Left lung (tissue), 4 donors: ENCODE measurements at regions not wholly inside any gene's neighbourhood (a gene's known extent, or its start where the extent isn't known, plus 50 kb on each side); places are given as distances from the start of the nearest gene placed in this dataset.

ENCODE experiments used
- ATAC-seq: fragments of 200-7000 bp; cut with Tn5 transposase; one replicate; pipeline ENCODE4 v1.9.1; 2020; ENCODE audit warnings: moderate library complexity
- DNase-seq, 4 donors: peaks; one replicate each; pipeline ENCODE4 v3.0.0-alpha.2; 2013 to 2020
- H3K27ac ChIP-seq, 2 donors: fragments of 200-600 bp; sonication (generic) in 1 of 2; one replicate each; pipeline versions ENCODE4 v1.5.0 to v1.8.0; 2020 to 2021
- H3K27me3 ChIP-seq, 2 donors: fragments of 200-600 bp; sonication (generic) in 1 of 2; one replicate each; pipeline versions ENCODE4 v1.5.0 to v1.8.0; 2020 to 2021
- H3K36me3 ChIP-seq, 2 donors: fragments of 200-600 bp; sonication (generic) in 1 of 2; one replicate each; pipeline versions ENCODE4 v1.5.0 to v1.8.0; 2020 to 2021
- H3K4me1 ChIP-seq, 2 donors: fragments of 200-600 bp; one replicate each; pipeline ENCODE4 v1.8.0; 2021
- H3K4me3 ChIP-seq, 2 donors: fragments of 200-600 bp; sonication (generic) in 1 of 2; one replicate each; pipeline versions ENCODE4 v1.5.0 to v1.8.0; 2020 to 2021; ENCODE audit warnings: mild to moderate bottlenecking in 1 of 2
- H3K9me3 ChIP-seq, 2 donors: fragments of 200-600 bp; sonication (generic) in 1 of 2; one replicate each; pipeline versions ENCODE4 v1.5.0 to v1.8.0; 2020 to 2021
- intact Hi-C, 2 donors: fragments of 100-400 bp; cut with DNase I; formaldehyde crosslinking; loops; one replicate each; pipeline versions ENCODE4 v1.11.2 to v1.14.2; 2022
- TF ChIP-seq, protein P1 (sequence below), 2 donors: fragments of 200-600 bp; sonication (generic) in 1 of 2; IDR thresholded peaks; one replicate each; pipeline versions ENCODE4 v1.5.0 to v1.8.0; 2021; ENCODE audit warnings: antibody characterized with exemption in 2 of 2
- donor health status: DM: no; HTN: yes; CAD: no.
- donor health status: DM: no; HTN: no; CAD: no.

GRCh38 chr13:59236944-59237343 lies 926.8 kb downstream of the DIAPH3 start:
- no peak for DNase-seq
- no peak overlapping the region for H3K4me3 ChIP-seq

DNA sequence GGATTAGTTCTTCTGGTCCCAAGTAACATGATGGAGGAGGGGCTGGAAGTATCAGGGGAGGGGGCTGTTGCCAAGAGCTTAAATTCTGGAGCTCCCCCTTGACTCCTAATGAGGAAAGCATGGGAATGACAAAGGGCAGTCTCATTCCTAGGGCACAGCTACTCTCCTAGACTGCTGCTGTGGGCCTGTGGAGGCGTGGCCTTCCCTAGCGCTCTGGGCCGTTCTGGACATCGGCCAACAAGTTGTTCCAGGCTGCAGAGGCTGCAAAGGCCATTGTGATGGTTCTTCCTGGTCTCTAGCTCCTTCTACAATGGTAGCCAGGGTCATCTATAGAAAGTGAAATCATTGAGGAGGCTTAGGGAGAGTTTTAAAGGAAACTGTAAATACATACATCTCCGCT lies 916.6 kb downstream of the DIAPH3 start:
- Histone ChIP-seq H3K9me3 (no peaks in the 10 kb centered on the region), H3K4me1 (no peaks in the 10 kb centered on the region), H3K27me3 (no peaks in the 10 kb centered on the region), H3K4me3 (no peak overlapping the region), H3K36me3 (no peaks in the 10 kb centered on the region), H3K27ac (no peak overlapping the region)
- TF ChIP-seq, protein P1, sequence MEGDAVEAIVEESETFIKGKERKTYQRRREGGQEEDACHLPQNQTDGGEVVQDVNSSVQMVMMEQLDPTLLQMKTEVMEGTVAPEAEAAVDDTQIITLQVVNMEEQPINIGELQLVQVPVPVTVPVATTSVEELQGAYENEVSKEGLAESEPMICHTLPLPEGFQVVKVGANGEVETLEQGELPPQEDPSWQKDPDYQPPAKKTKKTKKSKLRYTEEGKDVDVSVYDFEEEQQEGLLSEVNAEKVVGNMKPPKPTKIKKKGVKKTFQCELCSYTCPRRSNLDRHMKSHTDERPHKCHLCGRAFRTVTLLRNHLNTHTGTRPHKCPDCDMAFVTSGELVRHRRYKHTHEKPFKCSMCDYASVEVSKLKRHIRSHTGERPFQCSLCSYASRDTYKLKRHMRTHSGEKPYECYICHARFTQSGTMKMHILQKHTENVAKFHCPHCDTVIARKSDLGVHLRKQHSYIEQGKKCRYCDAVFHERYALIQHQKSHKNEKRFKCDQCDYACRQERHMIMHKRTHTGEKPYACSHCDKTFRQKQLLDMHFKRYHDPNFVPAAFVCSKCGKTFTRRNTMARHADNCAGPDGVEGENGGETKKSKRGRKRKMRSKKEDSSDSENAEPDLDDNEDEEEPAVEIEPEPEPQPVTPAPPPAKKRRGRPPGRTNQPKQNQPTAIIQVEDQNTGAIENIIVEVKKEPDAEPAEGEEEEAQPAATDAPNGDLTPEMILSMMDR (IDR thresholded peaks at IDR 0.05), result no peak
- DNase-seq (peak in 1 of 4 donors; percentile 21), ATAC-seq (no peak)
- intact Hi-C loops, result no loop called here

More at GRCh38 chr13:59236944-59237343, 926.8 kb downstream of the DIAPH3 start:
- H3K9me3 ChIP-seq, result no peaks in the 10 kb centered on the region
- H3K27me3 ChIP-seq, result no peaks in the 10 kb centered on the region
- intact Hi-C loops, result no loop called here
- no peaks in the 10 kb centered on the region for H3K36me3 ChIP-seq
- H3K27ac ChIP-seq, result no peak overlapping the region
- TF ChIP-seq, protein P1 (IDR thresholded peaks at IDR 0.05), result no peak
- H3K4me1 ChIP-seq, result no peaks in the 10 kb centered on the region
- no peak for ATAC-seq

DNA sequence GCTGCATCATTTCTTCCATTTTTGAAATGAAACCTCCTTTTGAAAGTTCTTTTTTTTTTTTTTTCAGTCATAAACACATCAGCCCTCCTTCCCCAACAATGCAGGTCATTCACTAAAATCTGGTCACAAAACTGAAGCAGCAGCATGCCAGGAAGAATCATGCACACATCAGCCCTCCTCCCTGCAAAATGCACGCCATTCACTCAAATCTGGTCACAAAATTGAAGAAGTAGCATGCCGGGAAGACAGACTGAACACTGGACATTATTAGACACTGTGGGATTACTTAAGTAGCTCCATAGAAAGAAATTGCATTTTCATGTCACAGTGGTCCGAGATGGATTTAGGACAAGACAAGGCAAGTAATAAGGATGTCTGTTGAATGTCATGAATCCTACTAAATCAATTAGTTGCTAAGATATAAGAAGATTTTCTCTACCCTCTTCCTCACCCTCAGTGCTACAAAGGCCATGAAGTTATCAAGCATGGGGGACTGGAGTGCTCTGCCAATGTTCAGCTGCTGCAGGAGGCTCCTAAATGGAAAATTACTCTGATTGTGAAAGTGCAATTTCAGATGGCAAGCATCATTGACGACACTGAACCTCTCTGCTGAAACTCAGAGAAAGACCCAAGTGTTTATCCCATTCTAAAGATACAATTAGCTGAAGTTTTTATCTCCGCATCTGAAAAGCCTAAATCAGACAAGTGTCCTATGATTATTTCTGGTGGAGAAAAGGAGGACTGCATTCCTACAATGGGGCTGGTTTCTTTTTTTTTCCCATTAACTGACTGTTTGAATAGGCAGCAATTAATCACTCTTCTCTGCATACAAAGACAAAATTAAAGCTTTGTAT lies 913.2 kb downstream of the DIAPH3 start:
- H3K9me3 ChIP-seq, result no peaks in the 10 kb centered on the region
- intact Hi-C loops, result no loop called here
- TF ChIP-seq, protein P1 (IDR thresholded peaks at IDR 0.05), result no peak

GRCh38 chr13:59259165-59260000 lies 904.3 kb downstream of the DIAPH3 start:
- H3K9me3 ChIP-seq, result no peaks in the 10 kb centered on the region
- DNase-seq, result no peak
- no peaks in the 10 kb centered on the region for H3K36me3 ChIP-seq
- H3K27me3 ChIP-seq, result no peaks in the 10 kb centered on the region
- TF ChIP-seq, protein P1 (IDR thresholded peaks at IDR 0.05), result no peak
- ATAC-seq, result no peak
- H3K4me3 ChIP-seq, result no peak overlapping the region
- intact Hi-C loops, result no loop called here
- H3K4me1 ChIP-seq, result no peaks in the 10 kb centered on the region
- no peak overlapping the region for H3K27ac ChIP-seq

More for the DNA sequence above, 913.2 kb downstream of the DIAPH3 start:
- Histone ChIP-seq H3K27ac (no peak overlapping the region), H3K27me3 (no peaks in the 10 kb centered on the region), H3K4me1 (no peaks in the 10 kb centered on the region), H3K36me3 (no peaks in the 10 kb centered on the region), H3K4me3 (no peak overlapping the region)
- ATAC-seq (no peak), DNase-seq (peak in 1 of 4 donors; percentile 13)

DNA sequence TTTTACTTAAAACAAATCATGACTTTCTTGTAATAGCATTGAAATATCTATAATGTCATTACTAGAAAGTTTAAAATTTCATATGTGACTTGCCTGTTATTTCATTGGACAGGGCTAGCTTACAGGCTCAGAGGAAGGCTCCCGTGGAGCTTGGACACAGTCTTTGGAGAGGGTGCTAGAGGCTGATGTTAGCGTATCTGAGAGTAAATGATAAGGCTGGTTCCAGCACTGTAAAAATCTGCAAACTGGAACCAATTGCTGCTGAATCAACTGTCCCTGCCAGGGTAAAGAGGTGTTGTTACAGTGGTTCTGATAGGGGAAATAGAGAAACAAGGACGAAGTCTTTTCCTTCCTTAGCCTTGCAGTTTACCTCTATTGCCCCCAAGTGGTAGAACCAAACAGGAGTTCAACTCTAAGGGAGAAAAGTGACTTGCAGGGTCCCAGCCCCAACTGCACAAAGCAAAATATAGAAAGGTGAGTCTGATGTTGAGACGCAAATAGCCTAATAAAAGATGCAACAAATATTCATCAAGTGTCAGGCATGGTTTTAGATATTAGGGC lies 901.7 kb downstream of the DIAPH3 start:
- no peak for ATAC-seq
- peak in 1 of 4 donors; percentile 21 for DNase-seq
- Histone ChIP-seq H3K9me3 (no peaks in the 10 kb centered on the region), H3K4me3 (no peak overlapping the region), H3K36me3 (no peaks in the 10 kb centered on the region), H3K27me3 (no peaks in the 10 kb centered on the region), H3K27ac (no peak overlapping the region), H3K4me1 (no peaks in the 10 kb centered on the region)
- intact Hi-C loops, result no loop called here
- TF ChIP-seq, protein P1 (IDR thresholded peaks at IDR 0.05), result no peak
